GM19463 (cell line): ENCODE measurements at regions not wholly inside any gene's neighbourhood (a gene's known extent, or its start where the extent isn't known, plus 50 kb on each side); places are given as distances from the start of the nearest gene placed in this dataset.
"Not testable (repeated sequence)": the region's sequence is repeated elsewhere in the genome, so short reads cannot be mapped to it uniquely, and the experiment has no call there.

Experiments
- ATAC-seq: cut with Tn5 transposase; IDR thresholded peaks from one replicate; pipeline ENCODE4 v1.9.1; 2021; ENCODE audit warnings: mild to moderate bottlenecking, moderate library complexity; ENCODE audit not compliant: unreplicated experiment

- ATAC-seq, result no peak
Observed at GRCh38 chr18:8882632-8883408, 177.5 kb downstream of the MTCL1 start.

GRCh38 chr18:8883409-8883668 lies 178.0 kb downstream of the MTCL1 start:
- ATAC-seq, result no peak

- ATAC-seq, result not testable (repeated sequence)
Observed at GRCh38 chr18:8887877-8888276, 182.5 kb downstream of the MTCL1 start.

- ATAC-seq, result no peak
Observed at GRCh38 chr18:8889489-8889888, 184.1 kb downstream of the MTCL1 start.

GRCh38 chr18:8890503-8890902 lies 185.1 kb downstream of the MTCL1 start:
- not testable (repeated sequence) for ATAC-seq

- ATAC-seq, result no peak
Observed at GRCh38 chr18:8890957-8891464, 185.7 kb downstream of the MTCL1 start.

- ATAC-seq, result no peak
Observed at GRCh38 chr18:8893221-8893620, 187.9 kb downstream of the MTCL1 start.

- no peak for ATAC-seq
Observed at GRCh38 chr18:8893628-8894231, 188.4 kb downstream of the MTCL1 start.

GRCh38 chr18:8894823-8895222 lies 189.5 kb downstream of the MTCL1 start:
- ATAC-seq, result no peak

GRCh38 chr18:8895341-8895740 lies 190.0 kb downstream of the MTCL1 start:
- ATAC-seq, result no peak

GRCh38 chr18:8895987-8896619 lies 190.7 kb downstream of the MTCL1 start:
- ATAC-seq, result no peak

- no peak for ATAC-seq
Observed at GRCh38 chr18:8899000-8899399, 193.6 kb downstream of the MTCL1 start.

- ATAC-seq, result no peak
Observed at GRCh38 chr18:8900552-8900951, 195.2 kb downstream of the MTCL1 start.

GRCh38 chr18:8901019-8901418 lies 195.7 kb downstream of the MTCL1 start:
- no peak for ATAC-seq

GRCh38 chr18:8904316-8904715 lies 198.2 kb upstream of the NDUFV2 start:
- ATAC-seq, result no peak

- ATAC-seq, result no peak
Observed at GRCh38 chr18:8908792-8909510, 193.5 kb upstream of the NDUFV2 start.

GRCh38 chr18:8910186-8910822 lies 192.2 kb upstream of the NDUFV2 start:
- ATAC-seq, result no peak

GRCh38 chr18:8910843-8911242 lies 191.7 kb upstream of the NDUFV2 start:
- no peak for ATAC-seq

GRCh38 chr18:8911408-8912340 lies 190.8 kb upstream of the NDUFV2 start:
- ATAC-seq, result peak; percentile 12
